ENCODE measurements at regions not wholly inside any gene's neighbourhood (a gene's known extent, or its start where the extent isn't known, plus 50 kb on each side); places are given as distances from the start of the nearest gene placed in this dataset.

DNA sequence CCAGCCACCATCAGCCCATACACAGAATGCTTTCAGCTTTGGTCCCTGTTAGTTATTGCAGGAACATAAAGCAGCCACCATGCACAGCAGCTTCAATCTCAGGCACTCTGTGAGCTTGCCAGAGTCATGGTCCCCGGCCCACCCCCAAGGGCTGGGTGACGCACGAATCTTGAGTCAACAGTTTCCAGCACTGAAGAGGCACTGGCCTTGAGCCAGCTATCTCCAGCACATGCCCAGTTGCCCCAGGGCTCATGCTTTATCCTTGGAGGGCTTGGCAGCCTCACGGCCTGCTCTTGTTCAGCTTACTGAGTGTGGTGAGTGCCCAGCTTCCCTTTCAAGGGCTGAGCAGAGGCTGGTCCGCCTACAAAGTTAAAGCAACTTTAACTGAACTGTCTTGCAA lies 200.7 kb upstream of the RAB4A start:
- peak; percentile 65 for DNase-seq

DNA sequence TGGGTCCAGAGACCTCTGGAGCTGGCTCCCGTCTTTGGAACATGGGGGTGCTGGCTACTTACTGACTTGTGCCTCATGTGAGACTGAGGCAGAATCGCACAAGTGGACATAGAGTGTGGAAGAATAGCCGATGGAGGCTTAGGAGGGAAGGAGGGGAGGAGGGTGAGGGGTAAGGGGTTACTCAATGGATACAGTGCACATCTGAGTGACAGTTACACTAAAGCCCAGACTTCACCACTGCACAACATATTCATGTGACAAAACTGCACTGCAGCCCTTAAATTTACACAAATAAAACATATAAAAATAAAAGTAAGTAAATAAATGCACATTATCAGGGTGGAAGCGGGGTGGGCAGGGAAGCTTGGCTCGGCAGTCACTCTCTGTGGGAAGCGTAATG lies 197.7 kb upstream of the RAB4A start:
- no peak for DNase-seq

DNA sequence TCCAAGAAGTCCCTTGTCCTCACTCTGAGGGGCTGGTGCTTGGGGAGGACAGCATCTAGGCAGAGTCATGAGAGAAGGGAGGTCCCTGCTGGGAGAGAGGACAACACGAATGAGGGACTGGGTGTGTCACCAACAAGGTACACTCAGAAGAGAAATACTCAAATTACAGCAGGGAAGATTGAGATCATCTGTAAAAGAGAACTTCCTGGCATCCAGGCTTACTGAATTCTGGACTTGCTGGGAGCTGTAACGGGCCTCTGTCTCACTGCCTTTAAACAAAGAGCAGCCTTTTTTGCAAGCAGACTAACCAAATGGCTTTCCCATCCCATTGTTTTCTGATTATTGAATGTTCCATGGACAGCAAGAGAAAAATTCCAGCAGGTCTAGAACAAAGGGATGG lies 195.7 kb upstream of the RAB4A start:
- DNase-seq, result no peak

DNA sequence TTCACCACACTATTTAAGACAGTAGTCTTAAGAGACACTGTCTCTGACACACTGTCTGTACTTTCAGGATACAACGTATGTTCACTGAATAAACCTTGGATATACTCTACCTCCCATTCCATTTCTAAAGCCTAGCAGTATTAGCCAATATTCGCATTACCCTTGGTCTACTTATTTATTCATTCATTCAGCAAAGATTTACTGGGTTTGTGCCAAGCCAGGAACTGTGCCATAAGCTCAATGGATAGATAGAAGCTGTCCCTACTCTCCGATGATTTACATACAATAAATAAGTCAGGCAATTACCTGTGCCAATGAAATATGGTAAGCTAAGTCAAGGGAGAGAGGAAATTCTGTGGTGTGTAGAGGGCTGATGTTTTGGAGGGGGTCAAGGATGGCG lies 195.2 kb upstream of the RAB4A start:
- DNase-seq, result no peak

DNA sequence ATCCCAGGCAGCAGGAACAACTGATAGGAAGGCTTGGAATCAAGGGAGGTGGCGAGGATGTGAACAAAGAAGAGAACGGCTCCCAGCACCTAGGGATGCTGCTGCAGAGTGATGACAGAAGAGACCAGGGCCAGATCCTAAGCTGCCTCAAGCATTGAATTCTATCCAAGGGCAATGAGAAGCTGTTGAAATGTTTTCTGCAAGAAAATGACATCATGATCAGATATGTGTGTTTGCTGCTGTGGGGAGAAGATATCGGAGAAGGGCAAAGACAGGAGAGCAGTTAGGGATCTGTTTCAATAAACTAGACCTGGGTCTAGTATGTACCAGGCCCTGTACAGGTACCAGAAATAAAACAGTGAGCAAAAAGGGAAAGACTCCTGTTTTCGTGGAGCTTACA lies 194.7 kb upstream of the RAB4A start:
- DNase-seq, result no peak

DNA sequence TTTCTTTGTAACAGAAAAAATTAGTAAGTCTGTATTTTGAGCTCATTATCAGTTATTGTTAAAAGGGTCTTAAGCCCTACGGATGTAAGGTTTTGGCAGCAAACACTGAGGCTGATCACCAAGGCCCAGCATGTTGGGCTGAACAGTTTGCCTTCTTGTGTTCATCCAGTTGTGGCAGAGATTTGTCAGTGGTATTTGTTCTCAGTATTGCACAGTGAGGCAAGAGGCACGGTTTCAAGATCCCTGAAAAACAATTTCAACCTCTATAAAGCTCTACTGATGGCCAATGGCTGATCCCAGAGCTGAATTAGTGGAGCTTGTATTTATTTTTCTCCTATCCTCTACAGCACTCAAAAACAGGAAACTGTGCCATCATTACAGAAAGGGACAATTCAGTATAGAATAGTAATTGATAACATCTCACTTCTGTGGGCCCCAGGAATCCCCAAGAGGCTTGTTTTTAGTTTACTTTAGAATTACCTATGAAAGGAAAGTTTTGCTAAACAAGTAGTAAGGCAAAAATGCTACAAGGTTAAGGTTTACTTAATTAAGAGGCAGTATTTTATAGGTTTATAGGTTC lies 191.8 kb upstream of the RAB4A start:
- no peak for DNase-seq

DNA sequence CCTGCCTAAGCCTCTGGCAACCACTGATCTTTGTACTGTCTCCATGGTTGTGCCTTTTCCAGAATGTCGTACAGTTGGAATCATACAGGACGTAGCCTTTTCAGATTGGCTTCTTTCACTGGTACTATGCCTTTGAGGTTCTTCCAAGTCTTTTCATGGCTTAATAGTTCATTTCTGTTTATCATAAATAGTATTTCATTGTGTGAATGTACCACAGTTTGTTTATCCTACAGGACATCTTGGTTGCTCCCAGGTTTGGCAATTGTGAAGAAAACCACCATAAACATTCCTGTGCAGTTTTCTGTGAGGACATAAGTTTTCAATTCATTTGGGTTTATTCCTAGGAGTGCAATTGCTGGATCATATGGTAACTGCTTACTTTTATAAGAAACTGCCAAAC lies 190.6 kb upstream of the RAB4A start:
- no peak for DNase-seq

DNA sequence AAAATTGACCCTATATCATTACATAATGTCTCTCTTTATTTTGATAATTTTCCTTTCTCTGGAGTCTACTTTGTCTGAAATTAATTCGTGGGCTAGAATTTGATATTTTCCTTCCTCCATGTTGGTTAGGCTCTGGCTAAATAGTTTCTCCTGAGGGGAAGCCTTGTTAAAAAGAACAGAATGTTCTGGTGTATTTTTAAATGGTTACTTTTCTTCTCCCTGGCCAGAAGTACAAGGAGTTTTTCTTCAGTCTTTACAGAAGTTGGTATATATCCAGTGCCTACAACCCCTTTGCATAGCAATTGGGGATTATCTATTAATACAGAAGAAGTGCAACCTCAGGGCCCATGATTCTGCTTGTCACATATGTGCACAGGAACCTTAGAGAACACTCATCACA lies 185.6 kb upstream of the RAB4A start:
- DNase-seq, result no peak

DNA sequence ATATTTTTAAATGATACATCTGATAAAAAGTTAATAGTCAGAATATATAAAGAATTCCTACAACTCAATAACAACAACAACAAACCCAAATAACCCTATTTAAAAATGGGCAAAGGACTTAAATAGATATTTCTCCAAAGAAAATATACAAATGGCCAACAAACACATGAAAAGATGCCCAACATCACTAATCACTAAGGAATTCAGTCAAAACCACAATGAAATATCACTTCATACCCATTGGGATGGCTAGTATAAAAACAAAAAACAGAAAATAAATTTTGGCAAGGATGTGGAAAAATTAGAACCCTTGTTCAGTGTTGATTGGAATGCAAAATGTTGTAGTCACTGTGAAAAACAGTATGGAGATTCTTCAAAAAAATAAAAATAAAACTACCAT lies 184.8 kb upstream of the RAB4A start:
- no peak for DNase-seq

DNA sequence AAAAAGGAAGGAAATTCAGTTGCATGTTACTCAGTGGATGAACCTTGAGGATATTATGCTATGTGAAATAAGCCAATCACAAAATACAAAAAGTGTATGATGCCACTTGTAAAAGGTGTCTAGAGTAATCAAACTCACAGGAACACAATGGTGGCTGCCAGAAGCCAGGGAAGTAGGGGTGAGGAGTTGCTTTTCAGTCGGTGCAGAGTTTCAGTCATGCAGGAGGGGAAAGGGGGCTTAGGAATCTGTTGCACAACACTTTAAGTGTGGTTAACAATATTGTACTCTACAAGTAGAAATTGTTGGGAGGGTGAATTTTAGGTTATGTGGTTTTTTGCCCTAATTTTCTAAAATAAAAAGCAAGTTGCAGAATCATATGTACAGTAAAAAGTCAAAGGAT lies 184.2 kb upstream of the RAB4A start:
- no peak for DNase-seq

DNA sequence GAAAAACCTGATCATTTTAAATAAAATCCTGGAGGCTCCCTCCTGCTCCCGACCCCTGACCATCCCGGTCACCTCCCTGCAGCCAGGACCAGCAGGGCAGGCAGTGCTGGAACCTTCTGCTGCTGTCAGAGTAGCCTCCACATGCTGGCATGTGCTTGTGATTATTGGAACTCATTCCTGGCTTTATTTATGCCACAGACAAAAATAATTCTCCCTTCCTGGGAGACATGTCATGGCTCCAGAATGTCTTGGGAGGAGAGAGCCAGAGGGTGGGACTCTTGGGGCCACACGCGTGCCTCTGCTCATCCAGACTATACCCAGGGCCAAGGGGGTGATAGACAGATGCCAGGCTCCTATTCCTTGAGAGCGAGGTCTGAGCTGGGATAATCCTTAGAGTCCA lies 183.6 kb upstream of the RAB4A start:
- DNase-seq, result no peak

DNA sequence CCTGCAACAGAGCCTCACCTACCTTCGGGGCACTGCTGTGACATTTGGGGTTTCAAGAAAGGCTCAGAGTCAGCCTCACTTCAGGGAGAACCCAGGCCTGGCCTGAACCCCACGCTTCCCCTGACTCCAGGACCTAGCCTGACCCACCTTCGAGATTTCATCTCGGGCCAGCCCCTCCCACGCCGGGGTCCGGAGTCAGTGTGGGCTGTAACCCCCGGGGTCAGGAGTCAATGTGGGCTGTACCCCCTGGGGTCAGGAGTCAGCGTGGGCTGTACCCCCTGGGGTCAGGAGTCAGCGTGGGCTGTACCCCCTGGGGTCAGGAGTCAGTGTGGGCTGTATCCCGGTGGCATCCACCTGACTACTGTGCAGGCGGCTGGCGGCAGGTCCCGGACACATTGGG lies 183.0 kb upstream of the RAB4A start:
- no peak for DNase-seq

DNA sequence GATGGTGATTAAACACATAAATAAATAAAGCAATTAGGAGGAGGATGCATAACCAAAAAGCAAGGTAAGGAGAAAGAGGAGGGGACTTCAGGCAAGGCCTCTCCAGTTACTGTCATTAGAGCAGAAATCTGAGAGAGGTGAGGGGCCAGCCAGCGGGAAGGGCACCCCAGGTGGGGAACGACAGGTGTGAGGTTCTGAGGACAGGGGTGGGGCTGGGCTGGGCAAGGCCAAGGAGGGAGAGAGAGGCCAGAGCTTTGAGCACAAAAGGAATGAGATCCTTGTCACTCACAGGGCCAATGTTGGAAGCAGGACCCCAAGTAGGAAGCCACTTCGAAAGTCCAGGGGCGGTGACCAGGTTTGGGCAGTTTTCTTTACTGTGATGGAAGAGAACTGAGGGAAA lies 182.2 kb upstream of the RAB4A start:
- DNase-seq, result no peak

DNA sequence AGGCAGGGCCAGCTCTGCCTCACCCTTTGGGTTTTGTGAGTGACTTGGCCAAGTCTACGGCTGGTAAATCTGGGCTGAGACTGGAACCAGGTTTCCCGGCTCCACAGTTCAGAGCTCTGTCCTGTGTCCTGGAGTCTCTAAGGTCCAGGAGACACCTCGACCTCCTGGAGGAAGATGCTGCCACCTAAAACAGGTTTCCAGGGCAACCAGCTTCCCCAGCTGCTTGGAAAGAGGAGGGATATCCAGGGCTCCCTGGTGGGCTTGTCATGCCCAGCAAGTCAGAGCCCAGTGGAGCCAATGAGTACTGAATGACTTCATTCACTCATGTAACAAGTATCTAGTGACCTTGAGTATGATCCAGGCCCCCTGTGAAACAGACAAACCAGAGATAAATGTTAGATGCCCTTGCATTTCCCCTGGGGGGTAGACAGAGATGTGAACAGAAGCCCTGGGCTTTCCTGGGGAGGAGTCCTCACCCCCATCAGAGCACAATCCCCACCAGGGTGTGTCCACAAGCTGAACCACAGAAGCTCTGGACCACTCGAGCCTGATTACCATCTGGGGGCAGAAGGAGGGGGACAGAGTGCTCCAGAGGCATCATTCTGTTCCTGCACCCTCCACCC lies 181.2 kb upstream of the RAB4A start:
- no peak for DNase-seq

DNA sequence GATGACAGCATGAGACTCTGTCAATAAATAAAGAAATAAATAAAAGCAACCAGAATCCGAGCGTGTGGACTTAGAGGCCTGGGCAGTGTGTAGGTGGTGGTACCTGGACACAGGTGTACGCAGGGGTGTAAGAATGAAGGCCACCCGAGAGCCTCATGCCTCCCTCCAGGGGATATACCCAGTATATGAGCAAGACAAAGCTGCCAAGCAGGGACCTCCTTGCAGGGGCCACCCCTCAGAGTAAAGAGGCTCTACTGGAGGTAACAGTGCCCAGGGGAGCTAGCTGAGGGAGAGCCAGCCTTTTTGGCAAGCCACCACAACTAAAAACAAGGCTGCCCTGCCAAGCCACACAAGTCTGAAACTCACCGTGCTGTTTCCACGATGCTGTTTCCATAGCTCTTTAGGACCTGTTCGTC lies 179.2 kb upstream of the RAB4A start:
- DNase-seq, result no peak

DNA sequence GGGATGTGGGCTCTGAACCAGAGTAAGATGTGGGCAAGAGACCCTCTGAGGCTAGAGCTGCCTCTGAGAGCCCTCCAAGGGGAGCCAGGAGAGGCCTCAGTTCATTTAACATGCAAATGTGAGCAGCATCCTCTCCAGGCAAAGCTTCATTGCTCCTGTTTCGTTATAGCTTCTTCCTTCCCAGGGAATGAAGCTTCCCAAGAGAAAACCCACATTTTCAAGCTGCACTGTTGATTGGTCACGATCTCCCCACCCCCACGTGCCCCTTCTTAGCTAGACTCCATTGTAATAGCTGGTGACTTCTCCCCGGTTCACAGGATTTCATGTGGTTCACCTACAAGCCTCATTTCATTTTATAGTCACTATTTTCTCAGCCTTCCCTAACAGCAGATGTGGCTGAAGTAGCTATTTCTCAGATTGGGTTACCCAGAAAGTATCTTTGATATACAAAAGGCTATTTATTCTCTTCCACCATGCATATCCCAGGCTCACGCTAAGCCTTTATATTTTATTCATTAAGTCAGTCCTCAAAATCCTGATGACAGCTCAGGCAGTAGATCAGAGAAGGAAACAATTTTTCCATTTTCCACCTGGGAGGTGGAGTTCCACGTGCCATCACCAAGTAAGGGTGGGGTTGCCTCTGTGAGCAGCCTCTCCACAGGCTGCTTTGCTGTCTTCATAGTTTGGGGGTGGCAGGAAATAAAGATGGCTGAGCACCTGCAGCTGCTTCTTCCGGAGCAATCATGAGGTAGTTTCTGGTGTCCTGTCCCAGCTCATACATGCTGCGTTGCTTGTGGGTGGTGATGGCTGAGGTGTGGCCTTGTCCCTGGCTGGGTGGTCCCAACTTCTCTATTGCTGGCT lies 178.3 kb upstream of the RAB4A start:
- no peak for DNase-seq

DNA sequence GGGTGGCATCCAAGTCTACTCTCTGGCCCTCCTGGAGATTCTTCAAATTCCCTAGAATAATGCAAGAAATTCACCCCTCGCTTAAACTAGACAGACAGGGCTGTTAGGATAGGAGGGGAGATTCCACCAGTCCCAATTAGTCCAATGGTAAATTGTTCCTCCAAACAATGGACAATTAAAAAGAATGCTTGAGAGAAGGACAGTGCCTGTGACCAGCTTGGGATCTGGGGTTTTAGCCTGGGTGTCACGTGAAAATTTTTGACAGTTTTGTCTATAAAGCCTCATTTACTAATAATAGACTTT lies 177.7 kb upstream of the RAB4A start:
- no peak for DNase-seq

DNA sequence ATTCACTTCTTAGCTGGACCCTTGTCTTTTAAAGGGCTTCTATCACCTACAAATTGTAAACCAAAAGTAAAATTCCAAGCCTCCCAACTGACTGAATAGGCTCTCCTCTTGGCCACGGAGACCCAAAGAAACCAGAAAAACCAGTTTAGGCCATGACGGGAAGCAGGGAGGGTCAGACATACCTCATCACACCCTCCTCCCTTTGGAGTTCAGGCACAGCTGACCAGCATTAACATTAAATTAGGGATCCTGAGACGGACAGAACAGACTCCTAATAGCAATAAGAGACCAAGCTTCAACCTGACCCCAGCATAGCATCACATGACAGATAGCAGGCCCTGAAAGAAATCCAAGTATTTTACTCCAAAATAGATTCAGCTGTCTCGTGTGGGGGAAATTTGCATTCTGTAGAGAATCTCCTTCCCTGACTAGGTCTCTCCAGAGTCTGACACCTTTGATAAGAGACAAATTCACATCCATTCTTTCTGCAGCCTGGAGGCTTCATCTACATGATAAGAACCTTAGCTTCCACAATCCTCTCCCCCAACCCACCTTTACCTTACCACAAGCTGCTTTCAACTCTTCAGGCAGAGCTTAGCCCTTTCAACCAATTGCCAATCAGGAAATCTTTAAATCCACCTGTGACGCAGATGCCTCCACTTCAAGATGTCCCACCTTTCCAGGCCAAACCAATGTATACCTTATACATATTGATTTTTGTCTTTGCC lies 177.1 kb upstream of the RAB4A start:
- no peak for DNase-seq

DNA sequence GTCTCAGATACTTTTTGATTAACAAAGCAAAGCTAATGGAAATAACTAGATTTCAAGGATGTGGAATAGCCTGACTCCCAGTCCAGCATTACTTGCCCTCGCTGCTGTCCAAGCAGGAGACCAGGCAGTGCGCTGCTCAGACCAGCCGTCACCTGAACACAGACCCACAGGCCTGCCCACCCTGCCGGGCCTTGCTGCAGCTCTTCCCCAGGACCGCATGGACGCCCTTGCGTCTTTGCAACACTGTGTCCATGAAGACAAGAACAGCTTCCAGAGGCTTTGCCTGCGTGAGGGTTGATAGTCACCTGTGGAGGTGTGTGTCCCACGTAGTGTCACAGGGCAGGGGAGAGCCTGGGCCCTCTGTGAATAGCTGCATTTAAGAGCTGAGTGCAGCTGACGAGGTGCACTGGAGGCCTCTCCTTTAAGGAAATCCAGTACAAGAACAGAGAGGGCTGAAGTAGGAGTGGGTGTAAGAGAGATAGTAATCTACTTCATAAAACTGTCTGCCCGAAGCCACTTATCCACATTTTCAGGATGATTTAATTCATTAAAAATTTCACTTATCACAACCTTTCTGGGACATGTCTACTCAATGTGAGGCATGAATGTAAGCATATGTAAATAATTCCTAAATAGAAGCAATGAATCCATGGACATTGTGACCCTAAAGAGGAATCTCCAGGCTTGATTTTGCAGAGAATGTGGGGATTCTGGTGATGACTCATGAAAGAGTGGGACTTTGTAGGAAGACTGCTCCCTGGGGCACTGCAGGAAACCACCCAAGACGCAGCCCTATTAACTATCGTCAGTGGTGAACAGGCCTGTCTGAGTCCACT lies 176.2 kb upstream of the RAB4A start:
- no peak for DNase-seq

DNA sequence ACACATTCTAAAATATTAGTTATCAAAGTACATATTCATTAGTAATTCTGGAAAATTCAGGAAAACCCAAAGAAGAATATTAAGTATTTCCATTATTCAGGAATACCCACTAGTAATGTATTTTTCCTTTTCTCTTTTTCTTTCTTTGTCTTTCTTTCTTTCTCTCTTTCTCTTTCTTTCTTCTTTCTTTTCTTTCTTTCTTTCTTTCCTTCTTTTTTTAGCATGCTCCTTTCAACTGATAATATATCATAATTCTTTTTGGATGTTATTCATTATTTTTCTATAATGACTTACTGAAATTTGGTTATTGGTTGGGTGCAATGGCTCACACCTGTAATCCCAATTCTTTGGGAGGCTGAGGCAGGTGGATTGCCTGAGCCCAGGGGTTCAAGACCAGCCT lies 175.6 kb upstream of the RAB4A start:
- no peak for DNase-seq

DNA sequence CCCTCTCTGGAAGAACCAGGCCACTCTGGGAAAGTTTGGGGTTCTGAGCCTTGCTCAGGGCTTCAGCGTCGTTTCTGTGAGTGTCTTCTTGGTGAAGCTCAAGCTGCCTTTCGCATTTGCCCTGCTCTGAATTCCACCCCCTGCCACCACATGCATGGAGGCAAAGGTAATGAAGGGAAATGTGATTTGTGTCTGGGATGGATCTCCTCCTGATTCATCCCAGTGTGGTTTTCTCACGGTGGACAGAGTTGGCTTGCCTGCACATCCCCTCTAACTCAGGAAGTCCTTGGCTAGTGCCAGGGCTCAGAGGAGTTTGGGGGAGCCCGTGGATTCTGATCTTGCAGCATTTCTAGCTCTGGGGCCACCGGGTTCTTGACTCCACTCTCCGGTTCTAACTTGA lies 173.6 kb upstream of the RAB4A start:
- no peak for DNase-seq

DNA sequence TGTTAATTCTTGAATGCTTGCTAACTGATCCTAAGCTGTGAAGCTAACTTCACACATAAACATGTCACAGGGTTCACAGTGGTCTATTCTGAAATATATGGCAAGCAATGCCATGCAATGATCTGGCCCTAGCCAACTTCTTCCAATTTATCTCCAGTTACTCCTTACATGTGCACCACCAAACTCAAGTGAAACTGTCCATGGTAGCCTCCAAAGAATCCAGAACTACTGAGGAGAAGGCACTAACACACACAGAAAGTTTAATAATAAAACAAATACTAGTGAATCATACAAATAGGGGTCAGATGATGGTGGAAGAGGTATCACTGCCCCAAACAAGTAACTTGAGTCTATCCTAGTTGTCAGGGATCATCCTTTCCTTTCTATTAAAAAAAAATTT lies 172.6 kb upstream of the RAB4A start:
- DNase-seq, result no peak

All from CD4-positive, alpha-beta T cell treated with Interleukin-15 for 1 hour (primary cell).